NCI-H2196 (cell line): ENCODE measurements at regions not wholly inside any gene's neighbourhood (a gene's known extent, or its start where the extent isn't known, plus 50 kb on each side); places are given as distances from the start of the nearest gene placed in this dataset.

Experiments
- DNase-seq: peaks from one replicate; lab custom pipeline; 2025; ENCODE audit not compliant: unreplicated experiment; lab: John Stamatoyannopoulos, UW

DNA sequence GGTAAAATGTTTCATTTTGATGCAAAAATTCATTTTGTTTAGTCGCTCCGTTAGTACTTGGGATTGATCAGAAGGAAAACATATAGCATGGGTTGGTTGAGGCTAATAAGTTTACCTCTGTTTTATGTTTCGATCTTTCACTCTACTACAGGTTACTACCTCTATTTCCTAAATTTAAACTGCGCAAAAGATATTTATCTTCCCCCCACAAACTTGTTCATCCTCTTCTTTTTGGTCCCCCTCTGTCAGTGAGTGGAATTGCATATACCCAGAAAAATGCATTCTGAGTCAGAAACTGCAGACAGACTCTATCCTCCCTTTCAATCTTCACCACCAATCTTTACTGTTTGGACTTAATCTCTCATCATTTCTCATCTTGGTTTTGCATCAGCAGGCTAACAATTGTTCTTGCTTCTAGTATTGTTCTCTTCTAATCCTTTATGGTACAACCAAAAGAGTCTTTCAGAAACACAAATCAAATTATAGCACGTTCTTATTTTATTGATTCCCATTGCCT is 316.0 kb upstream of the ADGRL4 start:
- DNase-seq, result no peak

DNA sequence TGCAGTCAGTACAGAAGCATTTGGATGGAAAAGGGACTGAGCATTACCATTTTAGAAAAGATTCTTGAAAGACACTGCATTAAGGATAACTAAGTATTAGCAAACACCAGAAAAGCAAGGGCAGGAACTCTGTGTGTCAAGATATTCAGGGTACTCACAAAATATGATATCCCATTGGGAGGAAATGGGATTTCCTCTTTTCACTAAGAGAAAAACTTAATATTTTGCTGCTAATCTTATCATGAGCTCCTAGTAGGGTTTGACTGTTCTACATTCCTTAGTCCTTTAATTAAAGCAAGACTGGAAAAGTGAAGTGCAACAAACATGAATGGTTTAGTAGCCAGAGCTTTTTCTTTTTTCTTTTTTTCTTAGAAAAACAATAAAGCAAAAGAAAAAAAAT is 305.9 kb upstream of the ADGRL4 start:
- no peak for DNase-seq

DNA sequence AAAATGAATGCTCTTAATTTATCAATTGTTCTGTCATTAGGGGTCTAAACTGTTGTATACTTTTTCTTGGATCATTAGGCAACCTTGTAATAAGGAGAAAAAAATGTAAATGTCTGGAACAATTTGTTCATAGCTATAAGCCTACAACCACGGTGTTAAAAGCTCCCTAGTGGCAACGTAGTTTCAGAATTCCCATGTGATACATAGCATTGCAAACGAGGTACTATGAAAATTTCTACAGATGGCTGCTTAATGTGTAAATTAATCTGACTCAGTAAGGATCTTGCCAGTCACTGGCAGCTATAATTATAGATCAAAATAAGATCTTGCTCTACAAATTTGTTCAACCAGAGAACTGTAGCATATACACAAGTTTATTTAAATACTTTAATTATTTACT is 304.1 kb upstream of the ADGRL4 start:
- no peak for DNase-seq

DNA sequence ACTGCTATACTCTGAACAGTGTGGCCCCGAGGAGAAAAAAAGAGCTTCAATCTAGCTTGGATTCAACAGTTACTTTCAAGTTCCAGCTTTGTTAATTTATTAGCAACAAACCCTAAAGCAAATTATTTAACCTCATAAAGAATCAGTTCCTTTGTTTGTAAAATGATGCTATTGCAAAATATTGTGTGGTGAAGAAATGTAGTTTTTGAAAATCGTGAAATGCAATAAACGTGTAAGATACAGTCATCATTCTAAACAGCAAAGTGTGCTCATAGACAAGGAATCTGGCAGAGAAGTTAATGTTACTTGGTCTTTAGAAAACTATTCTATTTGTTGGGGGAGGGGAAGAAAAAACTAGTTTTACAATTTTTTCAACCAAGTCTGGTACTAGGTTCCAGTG is 297.6 kb upstream of the ADGRL4 start:
- DNase-seq, result no peak

DNA sequence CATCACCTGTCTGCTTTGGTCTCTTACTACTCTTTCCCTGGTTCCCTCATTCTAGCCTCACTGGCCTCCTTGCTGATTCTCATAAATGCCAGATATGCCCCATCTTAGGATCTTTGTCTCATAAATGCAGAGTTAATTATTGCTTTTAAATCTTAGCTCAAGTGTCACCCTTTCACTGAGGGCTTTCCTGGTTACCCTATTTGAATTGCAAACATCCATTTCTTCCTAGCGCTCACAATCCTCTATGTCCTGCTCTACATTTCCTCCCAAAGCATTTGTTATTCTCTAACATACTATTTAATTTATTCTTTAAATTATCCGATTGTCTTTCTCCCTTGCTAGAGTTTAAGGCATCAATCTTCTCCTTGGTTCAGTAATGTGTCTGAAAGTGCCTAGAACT is 296.5 kb upstream of the ADGRL4 start:
- no peak for DNase-seq

DNA sequence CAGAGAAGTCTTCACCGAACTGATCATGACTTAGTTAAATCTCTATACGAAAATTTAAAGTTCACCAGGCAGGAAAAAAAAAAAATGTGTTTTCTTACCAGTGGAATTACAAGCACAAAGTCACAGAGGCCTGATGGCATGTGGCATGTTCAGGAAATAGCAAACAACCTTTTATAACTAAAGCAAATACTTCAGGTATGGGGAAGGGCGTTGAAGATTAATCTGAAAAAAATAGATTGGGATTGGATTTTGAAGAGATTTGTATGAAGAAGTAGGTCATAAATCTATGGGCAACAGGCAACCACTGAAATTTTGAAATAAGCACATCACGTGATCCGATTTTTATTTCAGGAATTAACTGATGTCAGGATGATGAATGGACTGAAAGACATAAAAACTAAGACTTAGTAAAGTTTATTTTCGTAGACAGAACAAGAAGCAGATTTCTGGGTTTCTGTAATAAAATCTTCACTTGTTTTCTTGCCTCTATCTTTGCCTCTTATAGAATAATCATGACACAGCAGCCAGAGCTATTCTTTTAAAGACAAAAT is 295.9 kb upstream of the ADGRL4 start:
- no peak for DNase-seq

DNA sequence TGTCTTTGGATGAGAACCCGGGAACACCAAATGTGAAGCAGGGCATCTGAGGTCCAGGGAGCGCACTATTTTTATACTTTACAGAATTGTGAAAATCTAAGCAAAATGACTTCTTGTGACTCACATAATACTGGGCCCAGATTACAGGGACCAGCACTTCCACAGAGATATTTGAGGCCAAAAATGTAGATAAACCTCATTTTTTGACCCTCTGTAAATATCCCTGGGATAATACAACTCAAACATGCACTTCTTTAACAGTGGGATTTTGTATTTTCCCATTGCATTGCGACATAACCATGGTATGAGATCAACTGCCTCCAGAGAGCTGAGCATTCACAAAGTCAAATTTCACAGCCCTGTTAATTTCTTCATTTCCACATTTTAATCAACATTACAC is 289.4 kb upstream of the ADGRL4 start:
- no peak for DNase-seq

DNA sequence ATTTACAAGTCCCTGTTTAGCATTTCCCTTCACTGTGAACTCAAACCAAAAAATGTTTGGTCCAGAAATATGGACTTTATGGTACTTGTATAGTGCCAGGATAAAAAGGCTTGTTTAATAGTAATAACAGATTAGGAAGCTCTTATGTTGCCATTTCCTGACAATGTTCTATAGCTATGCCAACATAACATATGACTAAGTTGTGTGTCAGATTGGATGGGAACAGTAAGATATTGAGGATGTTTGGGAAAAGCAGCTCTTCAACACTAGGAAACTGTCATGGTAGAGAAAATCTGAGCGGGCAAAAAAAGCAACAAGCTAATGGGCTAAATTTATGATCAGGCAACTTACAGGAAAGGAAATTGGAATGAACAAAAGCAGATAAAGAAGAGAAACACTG is 287.1 kb upstream of the ADGRL4 start:
- no peak for DNase-seq

DNA sequence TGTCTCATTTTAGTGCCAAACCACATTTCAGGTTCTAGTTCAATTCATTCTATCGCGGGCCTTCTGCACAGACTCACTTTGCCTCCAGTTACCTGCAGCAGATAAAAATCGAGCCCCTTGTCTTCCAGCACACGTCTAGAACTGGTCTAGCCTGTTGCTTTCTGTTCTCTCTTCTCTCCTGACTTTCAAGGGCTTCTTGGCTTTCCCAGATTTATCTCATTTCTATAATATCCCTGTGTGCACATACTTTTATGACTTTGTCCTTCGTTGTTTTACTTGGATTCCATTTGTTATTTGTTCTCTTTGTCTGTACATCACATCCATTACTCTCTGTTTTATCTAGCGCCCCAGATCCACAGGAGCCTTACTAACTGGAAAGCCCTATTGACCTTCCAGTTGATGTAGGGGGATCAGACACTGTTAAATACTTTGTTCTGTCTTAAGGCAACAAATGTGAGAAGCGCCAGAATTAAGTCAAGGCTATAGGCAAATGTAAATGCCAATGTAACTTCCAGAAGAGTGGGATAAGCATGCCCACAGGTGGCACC is 284.5 kb upstream of the ADGRL4 start:
- no peak for DNase-seq

DNA sequence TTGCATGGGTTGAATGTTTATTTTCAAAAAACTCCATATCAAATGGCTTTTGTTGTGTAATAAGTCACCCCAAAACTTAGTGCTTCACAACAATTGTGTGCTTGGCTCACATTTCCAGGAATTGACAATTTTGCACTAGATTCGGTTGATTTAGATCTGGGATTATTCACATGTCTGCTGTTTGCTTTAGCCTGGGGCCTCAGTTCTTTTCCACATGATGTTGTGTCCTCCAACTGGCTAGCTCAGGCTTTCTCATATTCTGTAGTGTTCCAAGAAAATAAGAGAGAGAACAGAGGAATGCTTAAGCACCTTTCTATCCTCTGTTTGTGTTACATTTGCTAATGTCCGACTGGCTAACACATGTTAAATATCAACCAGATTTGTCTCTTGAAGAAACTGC is 281.5 kb upstream of the ADGRL4 start:
- no peak for DNase-seq

DNA sequence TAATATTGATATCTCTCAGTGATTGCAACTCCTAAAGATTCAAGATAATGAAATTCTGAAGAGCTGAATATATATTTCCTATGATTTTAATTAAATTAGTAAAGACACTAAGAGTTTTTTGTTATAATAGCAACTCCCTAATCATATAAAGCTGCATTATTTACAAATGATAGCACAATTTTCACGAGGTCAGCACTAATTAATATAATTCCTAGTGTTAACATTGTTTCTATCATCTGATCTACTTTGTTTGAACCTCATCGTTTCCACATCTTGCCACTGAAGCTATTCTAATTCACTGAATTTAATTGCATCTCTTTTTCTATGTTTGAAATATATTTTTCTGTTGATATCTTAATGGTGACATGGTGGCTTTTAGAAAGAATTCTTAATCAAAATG is 279.1 kb upstream of the ADGRL4 start:
- no peak for DNase-seq

DNA sequence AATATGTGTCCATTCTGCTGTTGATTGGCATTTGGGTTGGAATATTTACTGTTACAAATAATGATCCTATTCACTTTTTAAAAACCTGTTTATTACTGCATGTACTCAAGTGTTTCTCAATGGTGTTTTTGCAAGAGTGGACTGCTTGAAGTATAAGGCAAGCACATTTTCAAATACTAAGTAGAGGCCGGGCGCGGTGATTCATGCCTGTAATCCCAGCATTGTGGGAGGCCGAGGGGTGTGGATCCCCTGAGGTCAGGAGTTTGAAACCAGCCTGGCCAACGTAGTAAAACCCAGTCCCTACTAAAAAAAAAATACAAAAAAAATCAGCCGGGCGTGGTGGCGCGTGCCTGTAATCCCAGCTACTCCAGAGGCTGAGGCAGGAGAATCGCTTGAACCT is 276.9 kb upstream of the ADGRL4 start:
- no peak for DNase-seq

DNA sequence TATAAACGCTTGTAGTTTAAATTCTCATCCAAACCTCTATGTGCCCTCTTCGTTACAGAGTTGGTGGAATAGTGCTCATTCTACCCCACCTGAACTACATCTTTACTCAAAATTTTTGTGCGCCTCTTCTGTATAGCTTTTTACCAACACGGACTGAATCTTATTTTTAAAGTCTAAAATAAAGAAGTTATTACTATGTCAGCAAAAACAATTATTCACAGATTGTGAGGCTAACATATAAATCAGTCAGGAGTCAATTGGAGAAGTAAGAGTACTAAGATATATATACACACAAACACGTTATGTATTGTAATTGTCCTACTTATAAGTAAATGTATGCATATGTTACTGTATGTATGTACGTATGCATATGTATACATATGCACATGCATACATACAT is 274.9 kb upstream of the ADGRL4 start:
- no peak for DNase-seq

DNA sequence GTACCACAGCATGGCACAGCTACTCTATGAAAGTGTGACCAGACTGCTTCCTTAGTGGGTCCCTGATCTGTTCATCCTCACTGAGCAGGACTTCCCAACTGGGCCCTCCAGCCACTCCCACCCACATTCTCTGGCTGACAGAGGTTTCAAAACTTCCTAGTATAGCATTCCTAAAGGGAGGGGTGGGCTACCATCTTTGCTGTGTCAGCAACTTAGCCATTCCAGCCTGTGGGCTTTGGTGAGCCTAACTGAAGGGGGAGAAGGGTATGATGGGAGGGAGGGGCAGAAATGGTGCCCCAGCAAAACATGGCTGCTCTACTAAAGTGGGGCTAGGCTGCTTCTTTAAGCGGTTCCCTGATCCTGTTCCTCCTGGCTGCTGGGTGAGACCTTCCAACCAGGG is 265.2 kb upstream of the ADGRL4 start:
- DNase-seq, result no peak

DNA sequence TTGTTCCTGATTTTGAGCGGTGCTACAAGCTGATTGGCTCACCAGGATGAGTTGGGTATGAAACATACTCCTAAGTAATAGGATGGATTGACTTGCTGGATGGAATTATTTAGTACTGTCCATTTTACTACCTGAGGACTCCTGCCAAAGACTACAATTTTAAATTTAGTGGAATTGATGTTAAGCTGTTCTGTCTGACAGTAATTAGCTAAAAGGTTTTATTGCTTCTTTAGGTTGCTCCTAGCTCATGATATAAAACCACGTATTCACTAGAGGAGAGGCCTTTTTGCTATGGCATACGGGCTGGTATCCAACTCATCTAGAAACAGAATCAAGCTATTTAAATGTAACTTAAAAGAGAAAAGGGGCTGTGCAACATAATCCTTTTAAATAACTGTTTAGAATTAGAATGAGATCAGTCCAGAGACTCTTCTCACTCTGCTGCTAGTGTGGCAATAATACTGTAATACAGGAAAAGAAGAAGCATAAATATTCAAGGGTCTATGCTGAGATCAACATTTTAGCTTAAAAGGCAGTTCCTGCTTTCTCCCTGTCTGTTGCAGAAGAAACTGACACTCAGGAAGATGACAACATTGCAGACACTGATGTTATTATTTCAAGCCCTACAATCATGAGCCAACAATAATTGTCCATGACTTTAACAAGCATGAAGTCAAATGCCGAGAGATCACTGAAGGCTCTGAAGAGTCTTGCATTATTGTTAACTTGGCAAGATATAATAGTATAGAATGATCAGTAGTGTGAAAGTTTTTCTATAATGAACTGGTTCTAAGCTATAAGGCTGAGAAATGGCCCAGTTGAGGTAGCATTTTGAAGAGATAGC is 258.7 kb upstream of the ADGRL4 start:
- DNase-seq, result no peak

DNA sequence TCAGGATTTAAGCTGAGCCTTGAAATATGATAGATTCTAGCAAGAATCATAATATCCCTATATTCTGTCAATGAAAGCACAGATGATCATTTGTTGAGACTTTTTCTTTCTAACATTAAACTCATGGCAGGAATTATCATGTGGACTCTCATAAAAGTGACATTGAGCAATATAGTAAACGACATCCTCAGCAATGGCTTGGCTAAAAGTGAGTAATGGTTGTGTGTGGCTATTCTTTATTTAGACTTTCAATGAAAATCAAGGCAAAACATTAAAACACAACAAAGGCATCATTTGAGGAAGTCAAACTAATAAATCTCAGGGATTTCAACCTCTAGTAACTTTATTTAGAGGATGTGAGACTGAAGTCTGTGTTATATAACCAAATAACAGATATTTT is 257.8 kb upstream of the ADGRL4 start:
- no peak for DNase-seq

DNA sequence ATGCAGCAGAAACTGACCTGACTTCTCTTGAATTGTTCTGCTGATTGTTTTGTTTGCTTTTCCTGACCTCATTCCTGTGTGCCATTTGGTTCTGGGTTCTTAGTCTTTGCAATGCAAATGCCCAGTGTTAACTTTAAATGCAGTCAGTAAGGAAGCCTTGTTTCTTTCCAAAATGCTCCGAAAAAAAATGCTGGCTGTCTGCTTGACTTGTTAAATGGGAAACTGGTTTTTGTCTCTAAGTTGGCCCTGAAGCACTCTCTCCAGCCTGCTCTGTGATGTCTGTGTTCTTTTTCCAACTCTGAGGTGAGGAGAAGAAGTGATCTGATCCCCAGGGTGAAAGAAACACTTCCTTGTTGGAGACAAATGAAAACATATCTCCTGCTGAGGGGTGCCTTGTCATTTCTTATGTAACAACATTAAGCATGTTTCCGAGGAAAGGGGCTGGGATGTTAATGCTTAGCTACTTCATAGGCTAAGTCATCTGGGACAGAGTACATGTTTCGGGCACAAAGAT is 256.3 kb upstream of the ADGRL4 start:
- no peak for DNase-seq

DNA sequence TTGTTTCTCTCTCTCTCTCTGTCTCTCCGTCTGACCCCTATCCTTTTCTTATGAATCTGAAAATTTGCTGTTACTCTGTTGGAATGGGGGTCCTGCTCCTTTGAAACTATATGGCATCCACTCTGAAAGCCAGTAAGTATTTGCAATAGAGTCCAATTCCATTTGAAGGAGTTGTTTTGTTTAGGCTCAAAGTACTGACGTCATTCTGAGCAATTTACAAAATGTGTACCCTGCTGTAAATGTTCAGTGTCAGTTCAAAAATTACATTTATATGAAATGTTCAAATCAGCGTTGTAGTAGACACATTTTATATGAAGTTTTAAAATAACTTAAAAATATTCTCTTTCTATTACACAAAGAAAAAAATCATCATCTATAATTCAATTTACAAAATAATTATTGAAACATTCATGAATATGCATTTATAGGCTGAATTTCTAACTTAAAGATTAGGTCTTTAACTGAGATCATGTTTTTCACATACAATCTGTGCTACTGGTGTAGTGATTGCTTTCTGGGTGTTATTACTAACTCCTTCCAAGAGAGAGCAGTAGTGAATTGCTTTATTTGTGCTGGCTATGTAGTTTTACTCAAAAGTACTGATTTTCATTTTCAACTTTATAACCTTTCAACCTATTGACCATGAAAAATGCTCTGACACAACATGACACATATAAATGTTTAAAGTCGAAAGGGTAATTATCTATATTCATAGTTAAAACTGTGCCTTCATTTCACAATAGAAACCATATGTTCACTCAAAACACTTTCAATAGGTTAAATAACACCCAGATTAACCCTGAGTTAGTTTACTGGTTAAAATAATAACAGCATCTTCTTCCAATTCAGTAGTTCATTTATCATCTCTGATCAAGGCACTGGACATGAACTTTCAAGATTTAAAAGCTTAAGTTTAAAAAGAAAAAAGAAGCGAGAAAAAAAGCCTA is 253.1 kb upstream of the ADGRL4 start:
- no peak for DNase-seq

DNA sequence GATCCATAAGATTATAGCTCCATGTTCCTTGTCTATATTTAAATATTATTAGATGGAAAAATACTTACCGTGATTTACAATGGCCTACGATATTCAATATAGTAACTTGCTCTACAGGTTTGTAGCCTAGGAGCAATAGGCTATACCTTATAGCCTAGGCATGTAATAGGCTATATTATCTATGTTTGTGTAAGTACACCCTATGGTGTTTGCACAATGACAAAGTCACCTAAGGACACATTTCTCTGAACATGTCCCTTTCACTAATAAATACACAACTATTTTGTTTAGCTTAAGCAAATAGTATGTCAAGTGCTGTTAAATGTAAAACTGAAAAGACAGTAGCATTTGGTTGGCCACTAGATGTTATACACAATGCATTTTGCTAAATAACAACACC is 248.9 kb upstream of the ADGRL4 start:
- DNase-seq, result no peak

DNA sequence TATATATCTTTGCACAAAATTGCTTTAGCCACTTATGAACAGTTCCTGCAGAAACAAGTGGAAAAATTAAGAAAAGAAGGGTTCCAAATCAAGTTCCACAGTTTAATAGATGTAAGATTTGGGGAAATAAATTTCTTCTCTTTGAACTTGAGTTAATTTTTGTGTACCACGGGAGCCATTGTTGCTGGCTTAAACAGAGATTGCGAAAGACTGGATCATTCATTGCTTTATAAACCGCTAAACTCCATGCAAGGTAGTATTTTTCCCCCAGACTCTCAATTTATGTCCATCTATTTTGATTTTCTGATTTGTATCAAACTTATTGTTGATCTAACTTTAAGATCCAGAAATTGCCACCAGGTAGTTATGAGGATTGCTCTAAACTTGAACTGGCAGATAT is 246.1 kb upstream of the ADGRL4 start:
- DNase-seq, result no peak

DNA sequence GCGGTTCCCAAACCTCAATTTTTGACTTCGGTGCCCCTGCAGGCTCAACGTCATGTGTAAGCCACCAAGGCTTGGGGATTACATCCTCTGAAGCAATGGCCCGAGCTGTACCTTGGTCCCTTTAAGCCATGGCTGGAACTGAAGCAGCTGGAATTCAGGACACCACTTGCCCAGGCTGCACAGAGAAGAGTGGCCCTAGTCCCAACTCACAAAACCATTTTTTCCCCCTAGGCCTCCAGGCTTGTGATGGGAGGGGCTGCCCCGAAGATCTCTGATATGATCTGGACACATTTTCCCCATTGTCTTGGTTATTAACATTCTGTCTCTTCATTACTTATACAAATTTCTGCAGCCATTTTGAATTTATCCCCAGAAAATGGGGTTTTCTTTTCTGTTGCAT is 233.3 kb upstream of the ADGRL4 start:
- no peak for DNase-seq
